ENCODE measurements at regions not wholly inside any gene's neighbourhood (a gene's known extent, or its start where the extent isn't known, plus 50 kb on each side); places are given as distances from the start of the nearest gene placed in this dataset.
A peak's percentile ranks its signal among the peaks of the same experiment; 100 is the strongest.

DNA sequence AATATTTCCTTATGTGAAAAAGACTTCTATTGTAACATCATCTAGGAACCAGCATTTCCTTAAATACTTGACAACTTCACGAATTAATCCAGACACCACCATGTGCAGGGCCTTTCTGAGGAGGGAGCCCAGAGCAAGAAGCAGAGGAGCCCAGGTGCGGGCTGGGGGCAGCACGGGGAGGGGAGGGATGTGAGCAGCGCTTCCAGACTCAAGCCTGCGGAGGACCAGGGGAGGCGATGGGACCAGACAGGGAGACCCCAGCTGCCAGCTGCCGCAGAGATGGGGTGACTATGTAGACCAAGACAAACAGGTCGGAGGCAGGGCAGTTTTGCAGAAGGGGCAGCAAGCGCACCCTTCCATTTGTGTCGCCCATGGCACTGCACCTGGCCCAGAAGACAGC, 596.1 kb downstream of the IRX1 start:
- TF ChIP-seq, protein P1, sequence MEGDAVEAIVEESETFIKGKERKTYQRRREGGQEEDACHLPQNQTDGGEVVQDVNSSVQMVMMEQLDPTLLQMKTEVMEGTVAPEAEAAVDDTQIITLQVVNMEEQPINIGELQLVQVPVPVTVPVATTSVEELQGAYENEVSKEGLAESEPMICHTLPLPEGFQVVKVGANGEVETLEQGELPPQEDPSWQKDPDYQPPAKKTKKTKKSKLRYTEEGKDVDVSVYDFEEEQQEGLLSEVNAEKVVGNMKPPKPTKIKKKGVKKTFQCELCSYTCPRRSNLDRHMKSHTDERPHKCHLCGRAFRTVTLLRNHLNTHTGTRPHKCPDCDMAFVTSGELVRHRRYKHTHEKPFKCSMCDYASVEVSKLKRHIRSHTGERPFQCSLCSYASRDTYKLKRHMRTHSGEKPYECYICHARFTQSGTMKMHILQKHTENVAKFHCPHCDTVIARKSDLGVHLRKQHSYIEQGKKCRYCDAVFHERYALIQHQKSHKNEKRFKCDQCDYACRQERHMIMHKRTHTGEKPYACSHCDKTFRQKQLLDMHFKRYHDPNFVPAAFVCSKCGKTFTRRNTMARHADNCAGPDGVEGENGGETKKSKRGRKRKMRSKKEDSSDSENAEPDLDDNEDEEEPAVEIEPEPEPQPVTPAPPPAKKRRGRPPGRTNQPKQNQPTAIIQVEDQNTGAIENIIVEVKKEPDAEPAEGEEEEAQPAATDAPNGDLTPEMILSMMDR (IDR thresholded peaks at IDR 0.05; ENCODE audit: unreplicated experiment): no peak
- DNase-seq (ENCODE audit: low spot score in 2 of 2, unreplicated experiment in 2 of 2): no peak
- no peak overlapping the region for H3K27ac Mint-ChIP-seq
- peaks cover 8% of the 10 kb centered on the region for H3K4me1 Mint-ChIP-seq
- no peaks in the 10 kb centered on the region for H3K27me3 Mint-ChIP-seq (ENCODE audit: low read depth)
- H3K36me3 Mint-ChIP-seq: no peaks in the 10 kb centered on the region
- no peaks in the 10 kb centered on the region for H3K9me3 Mint-ChIP-seq
- no peak overlapping the region for H3K4me3 Mint-ChIP-seq

DNA sequence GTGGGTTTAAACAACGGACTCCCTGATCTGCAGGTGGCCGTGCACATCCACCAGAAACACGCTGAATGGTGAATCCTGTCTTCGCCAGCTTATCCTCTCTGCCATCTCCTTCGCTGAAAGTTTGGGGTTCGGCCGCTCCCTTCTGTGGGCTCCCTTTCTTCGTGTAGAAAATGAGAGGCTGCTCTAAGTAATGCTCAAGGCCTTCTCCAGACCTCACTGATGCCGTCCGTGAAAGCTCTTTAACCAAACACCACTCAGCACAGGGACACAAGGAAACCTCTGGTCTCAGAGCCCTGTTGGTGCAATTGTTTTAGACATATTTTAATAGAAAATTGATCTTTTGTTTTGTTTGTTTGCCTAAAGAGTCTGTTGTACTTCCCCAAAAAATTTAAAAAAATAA, 596.5 kb downstream of the IRX1 start:
- no peak for DNase-seq (ENCODE audit: low spot score in 2 of 2, unreplicated experiment in 2 of 2)
- H3K4me1 Mint-ChIP-seq: peaks cover 11% of the 10 kb centered on the region
- TF ChIP-seq, protein P1 (IDR thresholded peaks at IDR 0.05; ENCODE audit: unreplicated experiment): no peak
- no peak overlapping the region for H3K4me3 Mint-ChIP-seq
- no peaks in the 10 kb centered on the region for H3K9me3 Mint-ChIP-seq
- no peaks in the 10 kb centered on the region for H3K36me3 Mint-ChIP-seq
- no peaks in the 10 kb centered on the region for H3K27me3 Mint-ChIP-seq (ENCODE audit: low read depth)
- H3K27ac Mint-ChIP-seq: no peak overlapping the region

DNA sequence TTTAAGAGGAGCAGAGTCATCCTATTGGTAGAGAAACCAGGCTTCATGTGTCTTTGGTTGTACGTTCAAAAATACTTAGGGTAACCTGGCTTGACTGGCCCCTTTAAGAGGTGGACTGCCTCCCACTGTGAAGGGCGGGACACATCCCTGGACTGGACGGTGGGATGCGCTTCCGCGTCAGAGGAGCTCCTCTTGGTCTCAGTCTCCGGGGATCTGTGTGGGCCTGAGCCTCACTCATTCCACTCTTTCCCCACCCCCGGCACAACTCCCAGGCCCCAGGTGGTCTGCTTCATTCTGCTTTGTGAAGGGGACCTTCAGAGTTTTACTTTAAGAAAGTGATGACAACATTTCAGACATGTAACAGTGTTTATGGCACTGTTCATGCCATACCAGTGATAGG, 601.1 kb downstream of the IRX1 start:
- Mint-ChIP-seq H3K27ac (no peak overlapping the region), H3K4me1 (peaks cover 24% of the 10 kb centered on the region), H3K27me3 (ENCODE audit: low read depth) (peaks cover 2% of the 10 kb centered on the region), H3K9me3 (no peaks in the 10 kb centered on the region), H3K36me3 (no peaks in the 10 kb centered on the region), H3K4me3 (no peak overlapping the region)
- TF ChIP-seq, protein P1 (IDR thresholded peaks at IDR 0.05; ENCODE audit: unreplicated experiment): no peak
- no peak for DNase-seq (ENCODE audit: low spot score in 2 of 2, unreplicated experiment in 2 of 2)

DNA sequence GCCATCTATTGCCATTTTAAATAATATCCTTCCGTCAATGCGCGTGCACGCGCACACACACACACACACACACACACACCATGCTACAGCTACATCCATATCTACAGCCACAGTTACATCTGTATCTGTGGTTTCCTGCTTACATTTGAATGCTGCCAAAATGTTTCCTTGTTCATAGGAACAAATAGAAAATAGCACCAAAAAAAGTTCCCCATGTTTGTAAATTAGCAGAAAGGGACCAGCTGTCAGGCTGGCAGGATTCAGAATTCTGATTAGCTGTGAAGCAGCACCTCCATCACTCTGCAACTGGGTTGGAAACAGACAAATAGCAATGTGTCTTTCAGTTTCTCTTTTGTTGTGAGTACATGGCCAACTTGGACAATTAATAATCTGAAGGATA, 601.5 kb downstream of the IRX1 start:
- peaks cover 24% of the 10 kb centered on the region for H3K4me1 Mint-ChIP-seq
- peak overlapping the region; percentile 3 for H3K27ac Mint-ChIP-seq
- no peaks in the 10 kb centered on the region for H3K36me3 Mint-ChIP-seq
- no peaks in the 10 kb centered on the region for H3K9me3 Mint-ChIP-seq
- no peak for DNase-seq (ENCODE audit: low spot score in 2 of 2, unreplicated experiment in 2 of 2)
- peaks cover 2% of the 10 kb centered on the region for H3K27me3 Mint-ChIP-seq (ENCODE audit: low read depth)
- TF ChIP-seq, protein P1 (IDR thresholded peaks at IDR 0.05; ENCODE audit: unreplicated experiment): no peak
- no peak overlapping the region for H3K4me3 Mint-ChIP-seq

DNA sequence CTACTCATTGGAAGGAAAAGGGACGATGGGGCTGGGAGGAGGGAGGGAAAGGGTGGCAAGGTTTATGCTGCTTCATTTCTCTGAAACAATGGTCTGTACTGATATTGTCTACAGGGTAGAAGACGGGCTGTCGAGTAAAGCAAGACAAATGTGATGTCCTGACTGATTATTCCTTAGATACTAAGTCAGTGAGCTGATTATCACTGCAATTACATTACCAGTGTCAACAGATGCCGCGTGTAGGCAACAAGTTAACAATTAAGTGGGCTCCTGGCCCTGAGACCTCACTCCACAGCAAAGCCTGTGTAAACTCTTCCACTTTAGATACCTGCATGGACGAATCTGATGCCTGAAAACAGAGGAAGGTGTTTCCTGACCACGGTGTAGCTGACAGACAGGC, 602.8 kb downstream of the IRX1 start:
- H3K27me3 Mint-ChIP-seq (ENCODE audit: low read depth): peaks cover 4% of the 10 kb centered on the region
- H3K36me3 Mint-ChIP-seq: no peaks in the 10 kb centered on the region
- no peaks in the 10 kb centered on the region for H3K9me3 Mint-ChIP-seq
- H3K4me3 Mint-ChIP-seq: no peak overlapping the region
- peaks cover 24% of the 10 kb centered on the region for H3K4me1 Mint-ChIP-seq
- TF ChIP-seq, protein P1 (IDR thresholded peaks at IDR 0.05; ENCODE audit: unreplicated experiment): no peak
- DNase-seq (ENCODE audit: low spot score in 2 of 2, unreplicated experiment in 2 of 2): no peak
- H3K27ac Mint-ChIP-seq: no peak overlapping the region
